Heart left ventricle (tissue), 13 donors: ENCODE measurements at regions not wholly inside any gene's neighbourhood (a gene's known extent, or its start where the extent isn't known, plus 50 kb on each side); places are given as distances from the start of the nearest gene placed in this dataset.

Experiments
- CTCF ChIP-seq, 12 donors: fragments of 200-600 bp; sonication (generic) in 4 of 12; IDR thresholded peaks; one replicate each; pipeline versions ENCODE4 v1.5.0 to v1.8.0; 2018 to 2022; ENCODE audit warnings: antibody characterized with exemption in 12 of 12, mild to moderate bottlenecking in 5 of 12
- POLR2A ChIP-seq, 2 donors: fragments of 450-650 bp; IDR thresholded peaks; one replicate each; pipeline ENCODE4 v1.6.1; 2017; ENCODE audit warnings: antibody characterized with exemption in 2 of 2, mild to moderate bottlenecking in 2 of 2, moderate library complexity in 2 of 2
- donor health status: ischemic (EF 13 %, LVEDD 7.1; RV severe dilation, severe dysfunction).
- donor health status: DM: no; HTN: yes; CAD: no.
- donor health status: DM: no; HTN: no; CAD: no.
- donor health status: ischemic (EF 25% LVEDD 6.9; RV normal size, moderate dysfunction).
- donor health status: ischemic (EF 25% LVEDD 5.7; RV mildly dilated, moderate dysfunction).
- donor health status: ischemic (EF 35%, LVEDD 5.7; RV mildly dilated, moderate dysfunction).
- donor health status: nonischemic (EF 11% LVEDD 7.7; RV severe dilation, severe dysfunction).
- donor health status: DM: yes; HTN: yes; CAD: no.
- donor health status: PGD.
- donor health status: ischemic (EF 29% LVEDD 5.4; RV normal size, mild dysfunction).
- donor health status: nonischemic (EF 23%, LVEDD 6.1; RV moderate dilation, normal function).

DNA sequence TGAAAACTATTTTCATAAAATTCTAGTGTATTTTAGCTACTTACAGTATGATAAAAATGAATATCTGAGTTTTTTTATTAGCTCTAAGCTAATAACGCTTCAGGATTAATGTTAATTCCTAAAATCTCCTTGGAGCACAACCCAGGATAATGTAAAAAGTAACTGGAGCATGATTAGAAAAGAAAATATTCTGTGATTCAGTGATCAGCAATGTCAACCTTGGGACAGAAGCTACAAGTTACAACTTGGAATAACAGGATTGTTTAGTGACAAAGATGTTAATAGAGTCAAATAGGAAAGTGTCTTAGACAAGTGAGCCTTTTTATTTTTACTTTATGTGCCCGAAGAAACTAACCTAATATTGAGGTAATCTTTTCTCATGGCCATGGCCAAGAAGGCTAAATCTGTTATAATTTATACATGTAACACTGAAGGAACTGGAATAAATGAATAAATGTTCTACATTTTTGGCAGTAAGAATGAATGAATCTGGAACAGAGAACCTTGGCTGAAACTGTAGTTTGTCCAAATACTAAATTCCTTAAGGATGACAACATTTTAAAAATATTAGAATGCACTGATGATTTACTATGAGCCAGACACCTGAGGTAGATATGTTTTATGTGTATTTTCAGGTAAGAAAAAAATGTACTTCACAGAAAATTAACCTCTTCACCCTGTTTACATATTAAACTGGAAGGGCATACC lies 994.0 kb downstream of the GRIK2 start:
- TF ChIP-seq CTCF (IDR thresholded peaks at IDR 0.05) (no peak), POLR2A (IDR thresholded peaks at IDR 0.05) (no peak)
